ENCODE measurements at regions not wholly inside any gene's neighbourhood (a gene's known extent, or its start where the extent isn't known, plus 50 kb on each side); places are given as distances from the start of the nearest gene placed in this dataset.

DNA sequence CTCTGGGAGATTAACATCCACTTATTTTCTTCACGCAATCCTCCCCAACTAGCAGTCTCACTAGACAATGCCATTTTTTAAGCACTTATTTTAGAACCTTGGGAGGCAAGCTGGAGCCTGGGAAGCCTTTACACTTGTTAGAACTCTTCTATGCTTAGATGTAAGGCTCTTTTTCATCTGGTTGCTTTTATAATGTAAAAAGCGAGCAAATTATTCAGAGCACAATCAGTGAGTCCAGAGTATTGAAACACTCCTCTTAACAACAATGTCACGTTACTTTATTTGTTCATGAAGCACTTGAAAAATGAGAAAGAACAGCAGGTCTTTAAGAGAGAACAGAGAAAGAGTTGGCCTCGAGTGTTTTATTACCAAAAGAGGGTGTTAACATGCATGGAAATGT, 84.1 kb upstream of the SLC8A1 start:
- no CpG with 5 or more reads among the region's 4 CpGs for WGBS (ENCODE audit: extremely low coverage, insufficient coverage, insufficient read length)
- H3K4me3 ChIP-seq (ENCODE audit: low read depth, low read length): no peak overlapping the region

DNA sequence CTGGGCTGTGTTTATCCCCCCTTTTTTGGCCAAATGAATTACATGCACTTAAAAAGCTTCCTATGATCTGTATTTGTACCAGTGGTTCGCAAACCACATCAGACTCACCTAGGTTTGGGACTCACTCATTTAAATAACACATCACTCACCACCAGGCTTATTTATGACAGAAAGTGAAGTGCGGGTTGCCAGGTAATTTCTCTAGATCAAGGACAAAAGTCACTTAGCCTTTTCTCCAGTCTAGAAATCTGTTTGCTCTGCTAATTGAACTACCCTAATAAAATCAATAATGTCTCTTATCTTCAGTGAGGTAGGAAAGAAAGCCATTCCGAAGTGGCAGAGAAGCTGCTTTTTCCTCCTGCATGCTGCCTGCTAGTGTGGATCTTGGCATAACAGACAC, 88.1 kb upstream of the SLC8A1 start:
- H3K79me2 ChIP-seq (ENCODE audit: control insufficient read depth, insufficient read depth, low read length, poor library complexity): no peaks in the 10 kb centered on the region
- H3K9ac ChIP-seq (ENCODE audit: low read length): no peak overlapping the region
- no peak overlapping the region for H3K27ac ChIP-seq (ENCODE audit: low read depth, low read length)
- H2BK12ac ChIP-seq (ENCODE audit: low read length): no peak overlapping the region
- no peak overlapping the region for H2AK5ac ChIP-seq (ENCODE audit: low read length)
- H3K23ac ChIP-seq (ENCODE audit: low read length): no peak overlapping the region
- no peaks in the 10 kb centered on the region for H3K79me1 ChIP-seq (ENCODE audit: low read length)
- H4K91ac ChIP-seq (ENCODE audit: low read depth, low read length): no peak overlapping the region
- no peak overlapping the region for H3K4me3 ChIP-seq (ENCODE audit: low read depth, low read length)
- H2BK120ac ChIP-seq (ENCODE audit: insufficient read depth, low read length, poor library complexity): no peak overlapping the region
- H2AFZ ChIP-seq (ENCODE audit: insufficient read depth, low read length, poor library complexity): no peak overlapping the region
- H4K12ac ChIP-seq (ENCODE audit: low read depth, low read length): no peak overlapping the region
- WGBS (ENCODE audit: extremely low coverage, insufficient coverage, insufficient read length): no CpG with 5 or more reads among the region's 3 CpGs
- no peaks in the 10 kb centered on the region for H3K36me3 ChIP-seq (ENCODE audit: control insufficient read depth in 1 of 2, insufficient read depth in 2 of 2, low read length in 2 of 2)
- H2BK5ac ChIP-seq (ENCODE audit: low read depth, low read length, poor library complexity): no peak overlapping the region
- no peaks in the 10 kb centered on the region for H3K9me3 ChIP-seq (ENCODE audit: insufficient read depth, low read depth, low read length)
- H3K27me3 ChIP-seq (ENCODE audit: insufficient read depth, low read length): no peaks in the 10 kb centered on the region
- peaks cover 0 to 11% of the 10 kb centered on the region in 2 experiments for H3K4me1 ChIP-seq (ENCODE audit: control insufficient read depth in 1 of 2, insufficient read depth in 2 of 2, low read length in 2 of 2)
- H4K8ac ChIP-seq (ENCODE audit: low read depth, low read length): no peak overlapping the region
- no peak overlapping the region for H3K14ac ChIP-seq (ENCODE audit: low read length)
- H3K4ac ChIP-seq (ENCODE audit: low read depth, low read length): no peak overlapping the region
- H3K18ac ChIP-seq (ENCODE audit: low read length): no peak overlapping the region
- no peak for DNase-seq
- no peak overlapping the region for H3K4me2 ChIP-seq (ENCODE audit: low read length)

More for the DNA sequence above, 84.1 kb upstream of the SLC8A1 start:
- Histone ChIP-seq H2BK12ac (ENCODE audit: low read length) (no peak overlapping the region), H3K79me2 (ENCODE audit: control insufficient read depth, insufficient read depth, low read length, poor library complexity) (no peaks in the 10 kb centered on the region), H2AFZ (ENCODE audit: insufficient read depth, low read length, poor library complexity) (no peak overlapping the region), H3K4me2 (ENCODE audit: low read length) (no peak overlapping the region), H2AK5ac (ENCODE audit: low read length) (no peak overlapping the region), H3K9ac (ENCODE audit: low read length) (no peak overlapping the region), H3K79me1 (ENCODE audit: low read length) (no peaks in the 10 kb centered on the region), H4K8ac (ENCODE audit: low read depth, low read length) (no peak overlapping the region), H3K27ac (ENCODE audit: low read depth, low read length) (no peak overlapping the region), H3K9me3 (ENCODE audit: insufficient read depth, low read depth, low read length) (no peaks in the 10 kb centered on the region), H4K12ac (ENCODE audit: low read depth, low read length) (no peak overlapping the region), H3K14ac (ENCODE audit: low read length) (no peak overlapping the region), H3K18ac (ENCODE audit: low read length) (no peak overlapping the region), H3K4ac (ENCODE audit: low read depth, low read length) (no peak overlapping the region), H3K27me3 (ENCODE audit: insufficient read depth, low read length) (no peaks in the 10 kb centered on the region), H4K91ac (ENCODE audit: low read depth, low read length) (no peak overlapping the region), H3K23ac (ENCODE audit: low read length) (no peak overlapping the region), H2BK5ac (ENCODE audit: low read depth, low read length, poor library complexity) (no peak overlapping the region), H3K4me1 (ENCODE audit: control insufficient read depth in 1 of 2, insufficient read depth in 2 of 2, low read length in 2 of 2) (no peaks in the 10 kb centered on the region), H2BK120ac (ENCODE audit: insufficient read depth, low read length, poor library complexity) (no peak overlapping the region), H3K36me3 (ENCODE audit: control insufficient read depth in 1 of 2, insufficient read depth in 2 of 2, low read length in 2 of 2) (no peaks in the 10 kb centered on the region)
- no peak for DNase-seq

DNA sequence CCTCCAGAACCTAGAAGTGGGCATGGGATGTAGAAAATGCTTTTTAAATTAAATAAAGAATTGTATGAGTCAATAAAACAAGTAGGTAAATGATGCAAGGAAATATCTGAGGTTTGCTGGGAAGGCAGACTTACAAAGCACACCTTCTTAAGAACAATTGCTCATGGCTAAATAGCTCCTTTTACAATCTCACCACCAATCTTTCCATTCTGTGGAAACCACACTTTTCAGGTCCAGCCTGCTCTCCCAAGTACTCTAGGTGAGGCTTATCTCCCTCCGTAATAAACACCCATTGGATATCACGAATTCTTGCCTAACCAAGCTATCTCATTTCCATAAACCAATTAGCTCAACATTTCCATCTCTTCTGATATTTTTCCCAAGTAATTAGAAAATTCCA, 91.5 kb upstream of the SLC8A1 start:
- no peak overlapping the region for H3K23ac ChIP-seq (ENCODE audit: low read length)
- DNase-seq: peak; percentile 52 to 71
- H3K4me3 ChIP-seq (ENCODE audit: low read depth, low read length): no peak overlapping the region
- WGBS (ENCODE audit: extremely low coverage, insufficient coverage, insufficient read length): no CpG with 5 or more reads among the region's 2 CpGs
- no peak overlapping the region for H3K4me2 ChIP-seq (ENCODE audit: low read length)
- peak overlapping the region; percentile 78 for H3K27ac ChIP-seq (ENCODE audit: low read depth, low read length)
- H2BK5ac ChIP-seq (ENCODE audit: low read depth, low read length, poor library complexity): peak overlapping the region; percentile 76
- no peak overlapping the region for H4K8ac ChIP-seq (ENCODE audit: low read depth, low read length)
- no peaks in the 10 kb centered on the region for H3K27me3 ChIP-seq (ENCODE audit: insufficient read depth, low read length)
- H3K9me3 ChIP-seq (ENCODE audit: insufficient read depth, low read depth, low read length): no peaks in the 10 kb centered on the region
- no peak overlapping the region for H3K4ac ChIP-seq (ENCODE audit: low read depth, low read length)
- H4K91ac ChIP-seq (ENCODE audit: low read depth, low read length): peak overlapping the region; percentile 14
- H2BK12ac ChIP-seq (ENCODE audit: low read length): no peak overlapping the region
- no peak overlapping the region for H2AK5ac ChIP-seq (ENCODE audit: low read length)
- H4K12ac ChIP-seq (ENCODE audit: low read depth, low read length): no peak overlapping the region
- H2AFZ ChIP-seq (ENCODE audit: insufficient read depth, low read length, poor library complexity): no peak overlapping the region
- no peak overlapping the region for H3K18ac ChIP-seq (ENCODE audit: low read length)
- no peak overlapping the region for H3K9ac ChIP-seq (ENCODE audit: low read length)
- no peaks in the 10 kb centered on the region for H3K79me2 ChIP-seq (ENCODE audit: control insufficient read depth, insufficient read depth, low read length, poor library complexity)
- H3K79me1 ChIP-seq (ENCODE audit: low read length): peaks cover 4% of the 10 kb centered on the region
- peaks cover 2 to 14% of the 10 kb centered on the region in 2 experiments for H3K4me1 ChIP-seq (ENCODE audit: control insufficient read depth in 1 of 2, insufficient read depth in 2 of 2, low read length in 2 of 2)
- no peak overlapping the region for H3K14ac ChIP-seq (ENCODE audit: low read length)
- no peak overlapping the region for H2BK120ac ChIP-seq (ENCODE audit: insufficient read depth, low read length, poor library complexity)
- no peaks in the 10 kb centered on the region for H3K36me3 ChIP-seq (ENCODE audit: control insufficient read depth in 1 of 2, insufficient read depth in 2 of 2, low read length in 2 of 2)

DNA sequence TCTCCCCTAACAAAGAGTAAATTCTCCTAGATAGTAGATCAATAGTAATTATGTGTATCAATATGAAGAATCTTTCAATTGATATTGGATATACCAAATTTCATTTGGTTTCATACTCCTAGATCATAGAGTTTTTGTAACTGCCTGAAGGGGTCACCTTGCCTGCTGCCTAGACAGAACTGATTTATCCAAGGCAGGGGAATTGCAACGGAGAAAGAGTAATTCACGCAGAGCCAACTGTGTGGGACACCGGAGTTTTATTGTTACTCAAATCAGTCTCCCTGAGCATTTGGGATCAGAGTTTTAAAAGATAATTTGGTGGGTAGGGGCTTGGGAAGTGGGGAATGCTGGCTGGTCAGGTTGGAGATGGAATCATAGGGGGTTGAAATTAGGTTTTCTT, 92.2 kb upstream of the SLC8A1 start:
- peak overlapping the region; percentile 39 for H2BK5ac ChIP-seq (ENCODE audit: low read depth, low read length, poor library complexity)
- no peak overlapping the region for H3K23ac ChIP-seq (ENCODE audit: low read length)
- H3K79me1 ChIP-seq (ENCODE audit: low read length): peaks cover 4% of the 10 kb centered on the region
- no peak overlapping the region for H3K4me3 ChIP-seq (ENCODE audit: low read depth, low read length)
- H3K9ac ChIP-seq (ENCODE audit: low read length): no peak overlapping the region
- H3K36me3 ChIP-seq (ENCODE audit: control insufficient read depth in 1 of 2, insufficient read depth in 2 of 2, low read length in 2 of 2): no peaks in the 10 kb centered on the region
- H4K91ac ChIP-seq (ENCODE audit: low read depth, low read length): peak overlapping the region; percentile 51
- H3K4me2 ChIP-seq (ENCODE audit: low read length): peak overlapping the region; percentile 40
- peak overlapping the region; percentile 78 for H3K27ac ChIP-seq (ENCODE audit: low read depth, low read length)
- no peak overlapping the region for H4K12ac ChIP-seq (ENCODE audit: low read depth, low read length)
- WGBS (ENCODE audit: extremely low coverage, insufficient coverage, insufficient read length): no CpG with 5 or more reads among the region's 3 CpGs
- no peaks in the 10 kb centered on the region for H3K9me3 ChIP-seq (ENCODE audit: insufficient read depth, low read depth, low read length)
- H2BK12ac ChIP-seq (ENCODE audit: low read length): peak overlapping the region; percentile 24
- no peak for DNase-seq
- H3K27me3 ChIP-seq (ENCODE audit: insufficient read depth, low read length): no peaks in the 10 kb centered on the region
- peaks cover 2 to 14% of the 10 kb centered on the region in 2 experiments for H3K4me1 ChIP-seq (ENCODE audit: control insufficient read depth in 1 of 2, insufficient read depth in 2 of 2, low read length in 2 of 2)
- H2AFZ ChIP-seq (ENCODE audit: insufficient read depth, low read length, poor library complexity): no peak overlapping the region
- no peak overlapping the region for H3K4ac ChIP-seq (ENCODE audit: low read depth, low read length)
- no peaks in the 10 kb centered on the region for H3K79me2 ChIP-seq (ENCODE audit: control insufficient read depth, insufficient read depth, low read length, poor library complexity)
- no peak overlapping the region for H3K18ac ChIP-seq (ENCODE audit: low read length)
- H2BK120ac ChIP-seq (ENCODE audit: insufficient read depth, low read length, poor library complexity): no peak overlapping the region
- no peak overlapping the region for H2AK5ac ChIP-seq (ENCODE audit: low read length)
- H3K14ac ChIP-seq (ENCODE audit: low read length): no peak overlapping the region
- H4K8ac ChIP-seq (ENCODE audit: low read depth, low read length): no peak overlapping the region

All from trophoblast cell (in vitro differentiated cells and primary cell).